PC-3 (cell line): ENCODE measurements at regions not wholly inside any gene's neighbourhood (a gene's known extent, or its start where the extent isn't known, plus 50 kb on each side); places are given as distances from the start of the nearest gene placed in this dataset.

Source experiments
- ATAC-seq: fragments of 200-7000 bp; cut with Tn5 transposase; 2 replicates; pipeline ENCODE4 v1.9.1; 2020; ENCODE audit warnings: mild to moderate bottlenecking, moderate library complexity
- BruUV-seq: library from RNA; stranded (reverse); fragments of 400-500 nt; replicated peaks from 2 replicates; lab custom pipeline; 2021; lab: Mats Ljungman, UMichigan
- CTCF ChIA-PET: fragments of 300-600 bp; sonication (Branson Sonifier 250); formaldehyde crosslinking; loops from one replicate; lab custom pipeline; 2022; ENCODE audit warnings: antibody characterized with exemption; lab: Charles Lee
- POLR2A ChIA-PET: fragments of 300-600 bp; sonication (Branson Sonifier 250); formaldehyde crosslinking; loops from one replicate; lab custom pipeline; 2022; ENCODE audit warnings: antibody characterized with exemption; ENCODE audit not compliant: unreplicated experiment; lab: Charles Lee
- DNase-seq: peaks from one replicate; pipeline ENCODE4 v3.0.0-alpha.2; 2015
- H2AFZ ChIP-seq: fragments of 300-600 bp; sonication (generic); 2 replicates; pipeline ENCODE4 v1.6.0; 2016; ENCODE audit warnings: antibody characterized with exemption, low read length
- H3F3A ChIP-seq: fragments of 300-600 bp; sonication (generic); one replicate; pipeline ENCODE4 v1.6.0; 2017; ENCODE audit warnings: antibody characterized with exemption, low read length, control low read depth, mild to moderate bottlenecking; ENCODE audit not compliant: unreplicated experiment
- H3K27ac ChIP-seq: fragments of 300-600 bp; sonication (generic); 2 replicates; pipeline ENCODE4 v1.5.1; 2016; ENCODE audit warnings: mild to moderate bottlenecking, low read length
- H3K27me3 ChIP-seq: fragments of 300-600 bp; sonication (generic); 2 replicates; pipeline ENCODE4 v1.6.1; 2016; ENCODE audit warnings: low read length, mixed read lengths
- H3K36me3 ChIP-seq: fragments of 300-600 bp; sonication (generic); 2 replicates; pipeline ENCODE4 v1.6.1; 2016; ENCODE audit warnings: low read depth, mixed run types, low read length, mixed read lengths
- H3K4me1 ChIP-seq: fragments of 300-600 bp; sonication (generic); 2 replicates; pipeline ENCODE4 v1.5.1; 2016; ENCODE audit warnings: low read length; ENCODE audit not compliant: insufficient read depth
- H3K4me2 ChIP-seq: fragments of 300-600 bp; sonication (generic); 2 replicates; pipeline ENCODE4 v1.6.0; 2016; ENCODE audit warnings: low read length
- H3K4me3 ChIP-seq: fragments of 300-600 bp; sonication (generic); 2 replicates; pipeline ENCODE4 v1.5.1; 2016; ENCODE audit warnings: mild to moderate bottlenecking, low read length, mixed read lengths
- H3K79me2 ChIP-seq: fragments of 300-600 bp; sonication (generic); 2 replicates; pipeline ENCODE4 v1.6.1; 2017; ENCODE audit warnings: low read length, mixed read lengths
- H3K9ac ChIP-seq: fragments of 300-600 bp; sonication (generic); 2 replicates; pipeline ENCODE4 v1.6.0; 2016; ENCODE audit warnings: mild to moderate bottlenecking, low read length
- H3K9me2 ChIP-seq: fragments of 300-600 bp; sonication (generic); replicated peaks from 2 replicates; pipeline ENCODE4 v1.6.1; 2016; ENCODE audit warnings: mixed run types, low read length, mixed read lengths
- H3K9me3 ChIP-seq: fragments of 300-600 bp; sonication (generic); 2 replicates; pipeline ENCODE4 v1.6.1; 2016; ENCODE audit warnings: low read length, mixed read lengths
- H4K20me1 ChIP-seq: fragments of 300-600 bp; sonication (generic); 2 replicates; pipeline ENCODE4 v1.6.1; 2016; ENCODE audit warnings: low read length, mixed read lengths
- EZH2 ChIP-seq: fragments of 300-600 bp; sonication (generic); IDR thresholded peaks from one replicate; pipeline ENCODE4 v1.6.1; 2017; ENCODE audit warnings: antibody characterized with exemption, mild to moderate bottlenecking, low read length; ENCODE audit not compliant: unreplicated experiment
- EZH2phosphoT487 ChIP-seq: fragments of 300-600 bp; sonication (generic); IDR thresholded peaks from 2 replicates; pipeline ENCODE4 v1.6.1; 2018; ENCODE audit warnings: mild to moderate bottlenecking, antibody characterized with exemption, low read length, borderline replicate concordance
- intact Hi-C: fragments of 100-400 bp; cut with micrococcal nuclease; formaldehyde crosslinking; loops from 2 replicates; pipeline ENCODE4 v1.9.0; 2023
- TF ChIP-seq, protein P1 (sequence below): fragments of 300-600 bp; sonication (generic); conservative IDR thresholded peaks from 2 replicates; pipeline ENCODE4 v1.5.1; 2017; ENCODE audit warnings: antibody characterized with exemption, low read depth, mild to moderate bottlenecking, low read length

DNA sequence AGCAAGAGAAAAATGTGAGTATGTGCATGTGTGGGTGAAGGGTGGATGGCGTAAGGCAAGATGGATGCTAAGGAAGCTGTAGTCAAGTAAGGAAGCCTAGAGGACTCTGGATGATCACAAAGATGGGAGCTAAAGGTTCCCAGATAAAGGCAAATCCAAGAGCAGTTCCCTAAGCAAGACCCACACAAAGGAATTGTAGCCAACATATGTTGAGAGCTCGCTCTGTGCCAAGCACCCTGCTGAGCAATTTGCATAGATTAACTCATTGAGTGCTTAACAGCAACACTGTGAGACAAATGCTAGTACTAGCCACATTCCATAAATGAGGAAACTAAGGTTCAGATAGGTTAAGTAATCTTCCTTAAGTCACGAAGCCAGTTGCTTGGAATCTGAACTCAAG, 132.6 kb downstream of the C1D start:
- H3K36me3 ChIP-seq, result no peaks in the 10 kb centered on the region
- BruUV-seq, result no TSS peak
- no peak overlapping the region for H2AFZ ChIP-seq
- no peaks in the 10 kb centered on the region for H3K79me2 ChIP-seq
- DNase-seq (no peak), ATAC-seq (no peak)
- no peak overlapping the region for H3K9ac ChIP-seq
- intact Hi-C loops, result no loop called here
- no peak overlapping the region for H3K4me3 ChIP-seq
- H3K4me2 ChIP-seq, result no peak overlapping the region
- H3F3A ChIP-seq, result no peaks in the 10 kb centered on the region
- H3K27me3 ChIP-seq, result no peaks in the 10 kb centered on the region
- H3K9me2 ChIP-seq, result no peaks in the 10 kb centered on the region
- ChIA-PET CTCF (no interaction called here), POLR2A (no interaction called here)
- H4K20me1 ChIP-seq, result no peaks in the 10 kb centered on the region
- TF ChIP-seq, protein P1, sequence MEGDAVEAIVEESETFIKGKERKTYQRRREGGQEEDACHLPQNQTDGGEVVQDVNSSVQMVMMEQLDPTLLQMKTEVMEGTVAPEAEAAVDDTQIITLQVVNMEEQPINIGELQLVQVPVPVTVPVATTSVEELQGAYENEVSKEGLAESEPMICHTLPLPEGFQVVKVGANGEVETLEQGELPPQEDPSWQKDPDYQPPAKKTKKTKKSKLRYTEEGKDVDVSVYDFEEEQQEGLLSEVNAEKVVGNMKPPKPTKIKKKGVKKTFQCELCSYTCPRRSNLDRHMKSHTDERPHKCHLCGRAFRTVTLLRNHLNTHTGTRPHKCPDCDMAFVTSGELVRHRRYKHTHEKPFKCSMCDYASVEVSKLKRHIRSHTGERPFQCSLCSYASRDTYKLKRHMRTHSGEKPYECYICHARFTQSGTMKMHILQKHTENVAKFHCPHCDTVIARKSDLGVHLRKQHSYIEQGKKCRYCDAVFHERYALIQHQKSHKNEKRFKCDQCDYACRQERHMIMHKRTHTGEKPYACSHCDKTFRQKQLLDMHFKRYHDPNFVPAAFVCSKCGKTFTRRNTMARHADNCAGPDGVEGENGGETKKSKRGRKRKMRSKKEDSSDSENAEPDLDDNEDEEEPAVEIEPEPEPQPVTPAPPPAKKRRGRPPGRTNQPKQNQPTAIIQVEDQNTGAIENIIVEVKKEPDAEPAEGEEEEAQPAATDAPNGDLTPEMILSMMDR, result no peak
- TF ChIP-seq EZH2phosphoT487 (no peak), EZH2 (no peak)
- H3K4me1 ChIP-seq, result no peaks in the 10 kb centered on the region
- H3K27ac ChIP-seq, result no peak overlapping the region
- no peaks in the 10 kb centered on the region for H3K9me3 ChIP-seq

DNA sequence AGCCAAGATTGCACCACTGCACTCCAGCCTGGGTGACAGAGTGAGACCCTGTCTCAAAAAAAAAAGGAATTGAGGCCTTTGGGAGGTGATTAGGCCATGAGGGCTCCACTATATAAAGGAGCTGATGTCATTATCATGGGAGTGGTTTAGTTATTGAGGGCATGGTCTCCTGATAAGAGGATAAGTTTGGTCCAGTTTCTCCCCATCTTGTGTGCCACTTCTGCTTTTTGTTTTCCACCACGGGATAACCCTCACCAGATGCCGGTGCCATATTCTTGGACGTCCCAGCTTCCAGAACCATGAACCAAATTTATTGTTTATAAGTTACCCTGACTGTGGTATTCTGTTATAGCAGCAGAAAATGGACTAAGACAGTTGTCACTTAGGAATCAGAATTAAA, 125.8 kb downstream of the C1D start:
- Histone ChIP-seq H3K9me3 (no peaks in the 10 kb centered on the region), H4K20me1 (no peaks in the 10 kb centered on the region), H3K27ac (no peak overlapping the region), H3K9ac (no peak overlapping the region), H3K27me3 (no peaks in the 10 kb centered on the region), H3F3A (no peaks in the 10 kb centered on the region), H3K9me2 (no peaks in the 10 kb centered on the region), H3K4me3 (no peak overlapping the region), H3K4me1 (no peaks in the 10 kb centered on the region), H3K4me2 (no peak overlapping the region), H2AFZ (no peak overlapping the region), H3K79me2 (no peaks in the 10 kb centered on the region), H3K36me3 (no peaks in the 10 kb centered on the region)
- DNase-seq, result no peak
- ChIA-PET CTCF (no interaction called here), POLR2A (no interaction called here)
- intact Hi-C loops, result no loop called here
- TF ChIP-seq EZH2 (no peak), EZH2phosphoT487 (no peak)
- TF ChIP-seq, protein P1, result no peak
- no peak for ATAC-seq
- BruUV-seq, result no TSS peak

DNA sequence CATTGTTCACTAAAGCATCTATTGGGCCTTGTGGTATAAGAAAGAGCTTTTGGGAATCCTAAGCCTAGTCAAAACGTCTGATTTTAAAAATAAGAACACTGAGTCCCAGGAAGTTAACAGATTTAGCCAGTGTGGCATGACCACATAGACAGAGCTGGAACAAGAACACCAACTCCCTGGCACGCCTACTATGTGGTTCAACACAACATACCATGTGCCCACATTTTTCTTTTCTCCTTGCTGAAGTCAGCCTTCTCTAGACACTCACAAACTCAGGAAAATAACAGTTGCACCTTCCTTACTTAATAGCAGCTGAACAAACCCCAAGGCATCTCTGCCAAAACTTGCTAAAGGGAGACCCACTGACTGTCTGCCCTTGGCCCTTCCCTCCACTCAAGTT, 124.8 kb downstream of the C1D start:
- H3K9ac ChIP-seq, result no peak overlapping the region
- TF ChIP-seq, protein P1, result no peak
- no peak for TF ChIP-seq EZH2
- TF ChIP-seq EZH2phosphoT487, result no peak
- ChIA-PET CTCF (no interaction called here), POLR2A (no interaction called here)
- H3K4me3 ChIP-seq, result no peak overlapping the region
- ATAC-seq (no peak), DNase-seq (no peak)
- H3K79me2 ChIP-seq, result no peaks in the 10 kb centered on the region
- no peaks in the 10 kb centered on the region for H4K20me1 ChIP-seq
- no peak overlapping the region for H3K4me2 ChIP-seq
- no peaks in the 10 kb centered on the region for H3K4me1 ChIP-seq
- no peak overlapping the region for H2AFZ ChIP-seq
- H3K27ac ChIP-seq, result no peak overlapping the region
- intact Hi-C loops, result no loop called here
- H3K9me2 ChIP-seq, result no peaks in the 10 kb centered on the region
- no peaks in the 10 kb centered on the region for H3F3A ChIP-seq
- no peaks in the 10 kb centered on the region for H3K36me3 ChIP-seq
- BruUV-seq, result no TSS peak
- no peaks in the 10 kb centered on the region for H3K9me3 ChIP-seq
- H3K27me3 ChIP-seq, result no peaks in the 10 kb centered on the region
